Activated CD4-positive, alpha-beta T cell treated with anti-CD3 and anti-CD28 coated beads, Interleukin-2, amount 50 U/mL, for 4 hours (primary cell): ENCODE measurements at regions not wholly inside any gene's neighbourhood (a gene's known extent, or its start where the extent isn't known, plus 50 kb on each side); places are given as distances from the start of the nearest gene placed in this dataset.
"Not testable (repeated sequence)": the region's sequence is repeated elsewhere in the genome, so short reads cannot be mapped to it uniquely, and the experiment has no call there.

Source experiments
- DNase-seq, 2 experiments: peaks; one replicate each; pipeline ENCODE4 v3.0.0-alpha.2; 2020

DNA sequence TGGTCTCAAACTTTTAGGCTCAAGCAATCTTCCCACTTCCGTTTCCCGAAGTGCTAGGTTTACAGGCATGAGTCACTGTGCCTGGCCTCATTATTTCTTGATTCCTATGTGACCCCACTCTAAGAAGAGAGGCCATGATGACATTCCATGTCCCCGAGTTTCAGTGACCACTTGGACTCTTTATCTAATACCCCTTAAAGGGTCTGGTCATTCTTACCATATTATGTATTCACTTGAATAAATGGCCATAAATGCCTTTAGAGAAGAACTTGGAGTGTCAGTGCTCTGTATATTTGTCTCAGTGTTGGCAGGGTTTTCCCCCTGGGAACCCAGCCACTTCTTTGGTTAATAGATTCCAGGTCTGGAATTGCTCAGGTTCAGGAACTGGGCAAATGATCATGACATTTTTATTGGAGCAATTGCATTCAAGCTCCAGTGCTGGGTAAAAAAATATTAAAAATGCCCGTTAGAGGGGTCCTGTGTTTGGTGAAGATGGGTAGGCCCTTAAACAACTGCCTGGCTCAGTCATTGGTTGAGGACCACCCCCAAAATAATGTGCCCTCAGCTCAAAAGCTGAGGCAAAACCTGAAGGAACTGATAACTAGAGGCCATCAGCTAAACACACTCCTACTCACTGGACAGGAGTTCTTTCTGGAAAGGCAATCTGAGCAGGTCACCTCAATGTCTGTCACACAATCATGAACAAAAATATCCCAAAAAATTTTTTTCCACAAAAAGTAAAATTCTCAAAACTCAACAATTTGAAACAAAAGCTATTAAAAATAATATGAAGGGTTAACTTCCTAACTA is 186.6 kb upstream of the ZNF608 start:
- no peak for DNase-seq

DNA sequence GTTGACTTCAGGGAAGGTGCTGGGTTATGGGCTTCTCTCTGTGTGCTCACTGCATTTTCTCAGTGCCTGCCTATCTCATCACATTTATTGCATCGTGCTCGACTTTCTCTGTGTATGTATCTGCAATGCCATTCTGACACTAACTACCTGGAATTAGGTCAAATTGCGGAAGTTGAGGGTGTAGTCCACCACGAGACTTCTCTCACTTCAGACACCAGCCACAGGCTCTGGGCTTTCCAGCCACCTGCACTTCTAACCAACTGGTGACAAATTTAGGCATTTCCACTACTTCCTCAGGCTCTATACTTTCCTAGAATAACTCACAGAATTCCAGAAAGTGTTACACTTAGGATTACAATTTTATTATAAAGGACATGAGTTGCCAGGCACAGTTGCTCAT is 188.6 kb upstream of the ZNF608 start:
- DNase-seq: no peak

DNA sequence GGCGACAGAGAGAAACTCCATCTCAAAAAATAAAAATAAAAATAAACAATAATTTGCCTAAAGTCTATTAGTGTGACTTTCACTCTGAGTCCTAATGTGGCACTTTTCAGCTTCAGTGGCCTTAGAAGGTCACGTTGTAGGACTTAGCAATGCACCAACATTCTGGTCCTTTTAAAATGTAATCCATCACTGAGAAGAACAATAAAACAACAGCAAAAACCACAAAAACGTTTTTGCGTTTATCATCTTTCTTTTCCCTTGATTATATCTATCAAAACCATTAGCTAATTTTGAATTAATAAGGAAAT is 190.1 kb upstream of the ZNF608 start:
- no peak for DNase-seq

DNA sequence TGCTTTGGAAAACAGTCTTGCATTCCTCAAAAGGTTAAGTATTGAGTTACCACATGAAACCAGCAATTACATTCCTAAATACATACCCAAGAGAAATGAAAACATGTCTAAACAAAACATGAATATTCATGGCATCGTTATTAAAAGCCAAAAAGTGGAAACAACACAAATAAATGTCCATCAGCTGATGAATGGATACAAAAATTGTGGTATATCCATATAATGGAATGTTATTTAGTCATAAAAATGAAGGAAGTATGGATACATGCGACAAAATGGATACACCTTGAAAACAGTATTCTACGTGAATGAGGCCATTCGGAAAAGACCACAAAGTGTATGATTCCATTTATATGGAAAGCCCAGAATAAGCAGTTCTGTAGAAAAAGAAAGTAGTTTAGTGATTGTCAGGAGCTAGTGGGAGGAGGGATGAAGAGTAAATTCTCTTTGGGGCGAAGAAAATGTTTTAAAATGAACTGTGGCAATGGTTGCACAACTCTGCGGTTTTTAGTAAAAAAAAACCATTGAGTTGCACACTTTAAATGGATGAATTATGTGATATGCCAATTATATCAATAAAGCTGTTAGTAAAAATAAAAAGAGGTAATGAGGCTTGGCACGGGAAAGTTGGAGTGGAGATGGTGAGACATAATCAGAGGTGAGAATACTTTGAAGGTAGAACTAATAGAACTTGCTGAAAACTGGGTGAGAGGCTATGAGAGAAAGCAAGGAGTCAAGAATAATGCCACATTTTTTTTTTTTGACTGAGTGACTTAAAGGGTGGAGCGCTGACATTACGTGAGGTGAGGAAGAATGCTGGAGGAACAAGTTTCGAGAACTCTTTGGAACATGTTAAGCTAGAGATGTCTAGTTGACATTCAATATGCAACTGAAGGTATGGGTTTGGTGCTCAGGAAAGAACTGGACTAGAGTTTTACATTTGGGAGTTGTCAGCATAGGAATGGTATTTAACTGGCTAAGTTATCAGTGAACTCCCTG is 194.9 kb upstream of the ZNF608 start:
- no peak for DNase-seq

DNA sequence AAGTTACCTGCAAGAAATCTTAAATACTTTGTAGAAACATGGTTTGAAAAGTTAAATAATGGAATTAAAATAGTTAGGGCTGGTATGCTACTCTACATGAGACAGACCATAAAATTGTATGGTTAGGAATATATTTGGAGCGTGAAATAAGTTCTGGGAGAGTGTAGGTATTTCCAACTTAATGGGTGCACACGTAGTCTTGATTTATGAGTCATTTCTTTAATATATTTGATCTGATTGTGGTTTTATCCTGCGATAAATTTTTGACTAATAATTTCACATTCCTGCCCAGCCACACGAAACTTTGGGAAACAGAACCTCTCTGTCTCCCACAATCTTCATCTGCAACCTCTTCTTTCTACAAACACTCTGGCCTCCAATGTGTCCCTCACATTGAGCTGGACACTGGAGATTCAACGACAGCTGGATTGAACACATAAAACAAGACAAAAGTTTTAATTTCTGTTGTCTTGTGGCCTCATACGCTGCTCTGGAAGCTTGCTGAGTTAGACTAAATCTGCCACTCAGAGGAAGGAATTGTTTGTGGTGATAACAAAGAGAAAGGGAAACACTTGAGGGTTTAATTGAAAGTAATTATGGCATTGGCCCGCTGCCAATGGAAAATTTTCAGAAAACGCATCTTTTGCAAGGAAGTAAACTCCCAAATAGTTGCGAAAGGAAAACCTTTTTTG is 201.8 kb upstream of the ZNF608 start:
- no peak for DNase-seq

DNA sequence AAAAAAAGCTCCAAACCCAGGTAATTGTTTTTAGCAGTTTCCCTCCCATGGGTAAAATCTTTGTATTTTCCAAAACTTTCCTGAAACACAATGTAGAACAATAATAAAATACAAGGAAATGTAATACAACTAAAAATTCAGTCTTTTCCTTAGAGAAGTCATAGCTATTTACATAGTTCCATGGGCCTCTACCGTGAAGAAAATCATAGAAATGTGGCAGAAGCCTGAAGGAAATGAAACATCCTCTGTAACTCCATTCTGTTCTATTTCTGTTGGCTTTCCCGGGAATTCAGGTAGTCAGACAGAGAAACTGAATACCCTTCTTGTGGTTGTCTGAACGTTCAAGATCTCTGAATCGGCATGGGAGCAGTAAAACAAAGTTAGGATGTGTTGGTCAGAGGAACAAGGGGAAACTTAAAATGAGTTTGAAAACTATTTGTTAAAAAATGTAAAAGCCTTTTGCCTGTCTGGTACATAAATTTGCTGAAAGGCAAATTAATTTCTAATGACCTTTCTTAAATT is 202.4 kb upstream of the ZNF608 start:
- no peak for DNase-seq

DNA sequence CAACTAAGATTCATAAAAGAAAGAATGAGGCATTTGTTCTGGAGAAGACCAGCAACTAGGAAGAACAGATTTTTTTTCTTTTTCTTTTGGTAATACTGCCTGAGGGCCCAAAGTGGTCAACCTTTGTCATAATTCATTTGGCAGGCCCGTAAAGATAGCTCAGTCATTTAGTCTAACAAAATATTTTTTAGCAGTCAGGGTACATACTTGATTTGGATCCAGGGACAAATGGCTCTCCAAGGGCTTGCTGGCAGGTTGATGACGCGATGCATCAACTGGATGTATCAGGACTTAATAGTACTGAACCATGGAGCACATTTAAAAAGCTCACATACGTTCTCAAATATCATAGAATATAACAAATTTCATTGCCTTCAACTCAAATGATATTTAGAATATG is 203.4 kb upstream of the ZNF608 start:
- DNase-seq: no peak

DNA sequence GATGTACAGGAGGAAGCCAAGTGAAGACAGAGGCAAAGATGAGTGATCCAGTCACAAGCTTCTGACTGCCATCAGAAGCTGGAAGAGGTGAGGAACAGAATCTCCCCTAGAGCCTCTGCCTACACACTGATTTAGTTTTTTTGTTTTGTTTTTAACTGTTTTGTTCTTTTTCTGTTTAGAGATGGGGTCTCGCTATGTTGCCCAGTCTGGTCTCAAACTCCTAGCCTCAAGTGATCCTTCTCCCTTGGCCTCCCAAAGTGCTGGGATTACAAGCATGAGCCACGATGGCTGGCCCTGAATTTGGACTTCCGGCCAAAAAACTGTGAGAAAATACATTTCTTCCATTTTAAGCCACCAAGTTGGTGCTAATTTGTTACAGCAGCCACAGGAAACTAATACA is 204.7 kb upstream of the ZNF608 start:
- no peak for DNase-seq

DNA sequence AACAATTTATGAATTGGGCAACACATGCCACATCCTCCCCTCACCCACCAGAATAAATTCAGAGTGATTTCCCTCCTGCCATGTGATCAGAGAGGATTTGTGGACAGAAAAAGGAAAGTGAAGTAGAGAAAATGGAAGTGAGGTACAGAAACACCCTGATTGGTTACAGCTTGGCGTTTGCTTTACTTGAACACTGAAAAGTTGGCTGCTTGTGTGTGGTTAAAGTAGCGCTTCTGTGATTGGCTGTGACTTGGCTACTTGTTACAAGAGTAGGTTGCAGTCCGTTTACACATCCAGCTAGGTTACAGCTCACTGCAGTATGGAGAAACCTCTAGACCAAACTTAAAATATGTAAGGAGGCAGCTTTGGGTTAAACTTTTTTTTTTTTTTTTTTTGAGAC is 205.2 kb upstream of the ZNF608 start:
- no peak for DNase-seq

DNA sequence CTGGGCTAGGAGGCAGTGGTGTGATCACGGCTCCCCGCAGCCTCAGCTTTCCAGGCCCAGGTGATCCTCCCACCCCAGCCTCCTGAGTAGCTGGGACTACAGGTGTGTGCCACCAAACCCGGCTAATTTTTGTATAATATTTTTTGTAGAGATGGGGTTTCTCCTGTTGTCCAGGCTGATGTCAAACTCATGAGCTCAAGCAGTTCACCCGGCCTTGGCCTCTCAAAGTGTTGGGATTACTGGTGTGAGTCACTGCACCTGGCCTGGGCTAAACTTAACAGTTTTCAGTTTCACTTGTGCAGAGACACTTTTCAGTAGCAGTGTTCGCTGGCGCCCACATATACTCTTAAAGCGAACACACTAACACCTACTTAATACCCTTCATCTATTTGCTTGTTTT is 205.6 kb upstream of the ZNF608 start:
- no peak for DNase-seq

DNA sequence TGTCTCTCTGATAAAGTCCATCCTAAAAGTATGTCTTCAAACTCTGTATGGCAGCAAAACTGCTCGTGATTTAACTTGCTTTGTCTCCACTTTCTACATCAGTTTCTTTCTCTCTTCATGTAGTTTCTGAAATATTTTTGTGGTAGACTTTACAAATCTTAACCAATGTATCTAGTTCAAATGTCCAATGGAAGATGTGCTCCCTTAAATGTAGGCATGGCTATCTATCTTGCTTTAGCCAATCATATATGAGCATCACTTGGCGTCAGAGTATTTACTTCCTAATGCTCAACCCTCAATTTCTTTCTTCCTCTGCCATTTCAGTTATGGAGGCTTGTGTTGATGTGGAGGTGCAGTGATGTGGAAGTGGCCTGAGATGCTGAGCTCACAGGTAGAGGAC is 206.1 kb upstream of the ZNF608 start:
- DNase-seq: no peak

DNA sequence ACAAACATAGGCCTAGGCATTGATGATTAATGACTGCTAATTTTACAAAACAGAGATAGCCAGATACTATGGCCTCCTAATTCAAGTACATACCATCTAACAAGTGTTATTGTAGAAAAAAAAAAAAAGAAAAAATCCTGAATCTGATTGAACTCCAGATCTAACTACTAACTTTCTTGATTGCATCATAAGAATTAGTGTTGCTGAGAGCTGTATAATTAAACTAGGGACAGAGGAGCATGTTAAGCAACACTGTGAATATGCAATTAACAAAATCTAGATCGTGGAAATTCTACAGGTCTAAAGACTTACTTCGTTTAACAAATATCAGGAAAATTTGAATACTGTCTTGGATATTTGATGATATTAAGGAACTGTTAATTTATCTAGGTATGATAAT is 208.3 kb upstream of the ZNF608 start:
- no peak for DNase-seq

DNA sequence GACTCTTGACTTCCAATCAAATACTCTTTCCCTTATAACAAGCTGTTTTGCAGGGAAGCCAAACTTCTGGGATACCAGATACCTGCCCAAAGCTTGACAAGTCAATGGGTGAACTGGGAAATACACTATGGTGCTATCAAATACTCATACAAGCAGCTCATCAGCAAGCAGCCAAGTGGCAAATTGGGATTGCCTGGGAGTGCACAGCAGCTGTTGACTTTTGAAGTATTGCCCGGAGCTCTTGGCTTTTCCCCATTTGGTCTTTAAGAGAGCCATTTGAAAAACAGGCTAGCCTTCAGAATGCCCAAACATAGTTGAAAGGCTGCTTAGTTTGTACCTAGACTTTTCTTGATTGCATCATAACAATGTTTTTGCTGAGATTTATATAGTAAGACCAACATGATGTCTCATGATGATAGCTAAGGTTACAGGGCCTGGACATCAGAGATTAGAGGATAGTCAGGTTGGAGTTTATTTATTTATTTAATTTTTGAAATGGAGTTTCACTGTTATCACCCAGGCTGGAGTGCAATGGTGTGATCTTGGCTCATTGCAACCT is 210.1 kb upstream of the ZNF608 start:
- no peak for DNase-seq

DNA sequence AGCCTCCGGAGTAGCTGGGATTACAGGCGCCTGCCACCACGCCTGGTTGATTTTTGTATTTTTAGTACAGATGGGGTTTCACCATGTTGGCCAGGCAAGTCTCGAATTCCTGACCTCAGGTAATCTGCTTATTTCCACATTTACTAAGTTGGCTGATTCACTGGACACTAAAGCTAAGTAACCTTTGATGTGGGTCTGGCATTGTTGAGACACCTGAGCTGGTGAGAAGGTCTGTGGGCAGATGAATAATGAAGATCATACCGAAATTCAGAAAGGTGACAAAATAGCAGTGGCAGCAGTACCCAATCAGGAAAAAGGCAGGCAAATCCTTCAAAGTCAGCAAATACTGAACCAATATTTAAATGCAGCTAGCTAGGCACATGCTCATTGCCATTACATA is 210.6 kb upstream of the ZNF608 start:
- no peak for DNase-seq

DNA sequence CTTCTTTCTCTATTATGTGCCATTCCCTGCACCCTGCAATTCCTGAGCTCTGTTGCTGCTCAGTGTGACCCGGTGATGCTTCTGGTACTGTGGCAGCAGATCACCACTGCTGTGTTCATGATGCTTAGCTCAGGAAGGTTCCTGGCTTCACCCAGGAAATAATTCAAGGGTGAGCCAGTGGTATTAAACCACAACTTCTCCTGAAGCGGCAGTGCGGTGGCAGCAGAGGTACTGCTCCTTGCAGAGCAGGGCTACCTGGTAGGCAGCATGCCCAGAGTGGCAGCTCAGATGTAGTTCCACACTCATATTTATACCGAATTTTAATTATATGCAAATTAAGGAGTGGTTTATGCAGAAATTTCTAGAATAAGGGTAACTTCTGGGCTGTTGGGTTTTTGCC is 213.8 kb upstream of the ZNF608 start:
- no peak for DNase-seq

DNA sequence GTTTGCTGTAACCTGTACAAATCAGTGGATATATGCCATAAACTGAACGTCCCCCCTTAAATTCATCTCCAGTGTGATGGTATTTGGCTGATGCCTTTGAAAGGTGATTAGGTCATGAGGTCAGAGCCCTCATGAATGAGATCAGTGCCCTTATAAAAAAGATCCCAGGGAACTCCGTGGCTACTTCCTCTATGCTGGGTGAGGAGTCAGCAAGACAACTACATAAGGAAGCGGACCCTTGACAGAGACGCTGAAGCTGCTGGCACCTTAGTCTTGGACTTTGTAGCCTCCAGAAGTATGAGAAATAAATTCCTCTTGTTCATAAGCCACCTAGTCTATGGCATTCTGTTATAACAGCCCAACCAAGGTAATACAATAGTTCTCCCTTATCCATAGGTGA is 215.1 kb upstream of the ZNF608 start:
- no peak for DNase-seq

DNA sequence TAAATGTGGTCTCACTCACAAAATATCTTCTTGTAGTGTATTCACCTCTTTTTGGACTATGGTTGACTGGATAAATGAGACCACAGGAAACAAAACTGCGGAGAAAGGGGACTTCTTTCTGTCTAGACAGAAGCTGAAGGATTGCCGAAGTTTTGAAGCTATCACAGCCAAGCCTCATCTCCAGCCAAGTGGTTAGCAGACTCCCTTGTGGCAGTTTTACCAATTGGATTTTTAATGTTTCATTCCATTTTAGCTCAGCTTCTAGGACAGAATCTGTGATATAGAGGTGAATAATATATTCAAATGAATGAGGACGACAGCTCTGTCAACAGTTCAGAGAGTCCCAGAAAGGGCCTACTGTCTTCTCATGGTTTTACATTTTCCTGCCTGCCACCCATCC is 215.7 kb upstream of the ZNF608 start:
- no peak for DNase-seq

DNA sequence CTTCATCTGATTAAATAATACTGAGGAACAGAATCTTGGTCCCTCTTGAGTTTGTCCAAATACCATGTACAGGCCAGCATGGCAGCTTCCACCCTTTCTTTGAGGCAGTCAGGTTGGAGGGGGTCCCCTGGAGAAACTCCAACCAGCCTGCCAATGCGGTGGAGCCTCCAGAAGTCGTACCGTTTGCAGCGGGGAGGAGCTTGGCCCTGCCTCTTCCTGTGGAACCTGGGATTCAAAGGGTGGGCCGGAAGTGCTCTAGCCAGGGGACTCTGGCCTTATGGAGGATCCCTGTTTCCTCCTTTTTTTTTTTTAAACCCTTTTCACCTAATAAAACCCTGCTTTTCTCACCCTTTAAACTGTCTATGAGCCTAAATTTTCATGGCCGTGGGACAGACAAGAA is 216.3 kb upstream of the ZNF608 start:
- DNase-seq: no peak

DNA sequence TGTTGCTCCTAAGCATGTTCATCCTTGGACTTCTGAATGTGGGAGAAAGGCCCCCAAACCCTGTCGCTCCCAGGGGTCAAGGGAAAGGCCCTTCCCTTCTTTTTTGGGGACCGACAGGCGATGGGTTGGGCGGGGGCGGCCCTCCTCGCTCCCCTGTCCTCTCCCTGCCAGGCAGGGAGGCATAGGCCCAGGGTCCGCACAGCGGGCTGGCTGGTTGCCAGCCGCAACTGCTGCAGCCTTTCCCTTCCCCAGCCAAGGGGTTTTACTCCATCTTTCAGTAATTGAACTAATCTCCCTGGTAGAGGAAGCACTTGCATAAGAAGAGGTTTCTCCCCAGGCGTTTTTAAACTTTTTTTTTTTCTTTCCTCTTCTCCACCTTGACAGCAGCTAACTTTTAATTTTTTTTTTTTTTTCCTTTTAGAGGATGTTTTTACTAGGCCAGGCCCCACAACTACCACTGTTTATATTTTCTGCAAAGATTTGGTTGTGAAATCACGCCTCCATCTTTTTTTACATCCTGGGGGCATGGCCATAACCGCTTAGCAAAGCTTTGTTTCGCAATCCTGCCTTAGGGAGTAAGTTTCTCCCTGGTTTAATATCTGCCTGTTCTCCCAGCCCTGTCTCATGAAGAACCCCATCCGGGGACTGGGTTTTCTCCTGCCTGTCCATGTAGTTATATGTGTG is 216.9 kb upstream of the ZNF608 start:
- DNase-seq: no peak

DNA sequence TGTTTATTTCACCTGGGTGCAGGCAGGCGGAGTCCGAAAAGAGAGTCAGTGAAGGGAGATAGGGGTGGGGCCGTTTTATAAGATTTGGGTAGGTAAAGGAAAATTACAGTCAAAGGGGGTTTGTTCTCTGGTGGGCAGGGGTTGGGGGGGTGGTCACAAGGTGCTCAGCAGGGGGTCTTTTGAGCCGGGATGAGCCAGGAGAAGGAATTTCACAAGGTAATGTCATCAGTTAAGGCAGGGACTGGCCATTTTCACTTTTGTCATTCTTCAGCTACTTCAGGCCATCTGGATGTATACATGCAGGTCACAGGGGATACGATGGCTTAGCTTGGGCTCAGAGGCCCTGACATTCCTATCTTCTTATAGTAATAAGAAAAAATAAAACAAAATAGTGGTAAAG is 220.3 kb upstream of the ZNF608 start:
- not testable (repeated sequence) for DNase-seq

DNA sequence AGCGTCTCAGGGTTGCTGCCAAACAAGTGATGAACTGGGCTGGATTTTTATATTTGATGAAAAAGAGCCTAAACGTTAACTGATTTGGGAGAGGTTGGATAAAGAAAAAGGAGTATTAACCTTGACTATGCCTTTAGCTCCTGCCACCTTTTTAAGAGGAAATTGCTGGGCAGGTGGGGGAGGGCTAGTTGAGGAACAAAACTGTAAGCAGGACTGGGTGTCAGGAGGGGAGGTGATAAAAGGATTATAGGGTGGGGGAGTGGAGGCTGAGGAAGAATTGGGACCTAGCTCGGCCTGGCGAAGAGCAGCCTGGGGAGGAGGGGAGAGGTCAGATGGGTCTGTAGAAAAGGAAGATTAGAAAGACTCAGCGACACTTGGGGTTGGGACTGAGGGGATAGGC is 223.9 kb upstream of the ZNF608 start:
- not testable (repeated sequence) for DNase-seq

DNA sequence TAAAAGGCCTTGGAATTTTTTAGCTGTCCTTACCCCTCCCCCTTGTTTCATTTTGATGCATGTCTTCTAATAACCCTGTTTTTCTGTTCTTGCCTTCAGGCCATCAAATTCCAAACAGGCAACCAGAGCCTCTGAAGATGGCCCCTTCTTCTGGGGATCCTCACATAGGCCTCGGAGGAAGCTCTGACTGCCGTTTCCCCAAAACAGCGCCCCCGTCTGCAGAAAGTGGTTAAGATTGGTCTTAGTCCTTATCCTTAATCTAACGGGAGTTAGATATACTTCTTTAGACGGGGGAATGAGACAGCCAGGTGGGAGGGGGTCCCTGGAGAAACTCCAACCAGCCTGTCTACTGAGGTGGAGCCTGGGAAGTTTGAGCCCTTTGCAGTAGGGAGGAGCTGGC is 226.3 kb upstream of the ZNF608 start:
- no peak for DNase-seq

DNA sequence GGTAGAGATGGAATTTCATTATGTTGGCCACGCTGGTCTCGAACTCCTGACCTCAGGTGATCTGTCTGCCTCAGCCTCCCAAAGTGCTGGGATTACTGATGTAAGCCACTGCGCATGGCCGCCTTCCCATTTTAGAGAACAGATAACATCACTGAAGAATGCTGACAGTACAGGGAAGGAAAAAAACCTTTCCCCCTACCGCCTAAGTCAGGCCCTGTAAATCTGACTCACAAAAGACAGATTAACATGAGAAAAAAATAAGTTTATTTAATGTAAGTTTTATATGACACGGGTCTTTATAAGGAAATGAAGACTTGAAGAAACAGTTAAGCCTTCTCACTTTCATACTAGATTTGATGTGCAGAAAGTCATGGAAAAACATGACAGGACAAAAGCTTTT is 227.2 kb upstream of the ZNF608 start:
- no peak for DNase-seq
